ENCODE measurements at regions not wholly inside any gene's neighbourhood (a gene's known extent, or its start where the extent isn't known, plus 50 kb on each side); places are given as distances from the start of the nearest gene placed in this dataset.
"Not testable (repeated sequence)": the region's sequence is repeated elsewhere in the genome, so short reads cannot be mapped to it uniquely, and the experiment has no call there.

GRCh38 chr2:107132070-107132469, 246.1 kb upstream of the ST6GAL2 start:
- no peaks in the 10 kb centered on the region for H3K4me1 ChIP-seq
- no peaks in the 10 kb centered on the region for H3K27me3 ChIP-seq
- DNase-seq, result no peak
- no peak overlapping the region for H3K4me3 ChIP-seq
- no peaks in the 10 kb centered on the region for H3K36me3 ChIP-seq
- H3K9me3 ChIP-seq, result no peaks in the 10 kb centered on the region
- TF ChIP-seq CTCF (IDR thresholded peaks at IDR 0.05), result no peak
- no peak for TF ChIP-seq POLR2A (IDR thresholded peaks at IDR 0.05)
- no peak overlapping the region for H3K27ac ChIP-seq

- Histone ChIP-seq H3K27me3 (no peaks in the 10 kb centered on the region), H3K4me1 (no peaks in the 10 kb centered on the region), H3K27ac (no peak overlapping the region), H3K9me3 (no peaks in the 10 kb centered on the region), H3K4me3 (no peak overlapping the region), H3K36me3 (no peaks in the 10 kb centered on the region)
- no peak for DNase-seq
- TF ChIP-seq POLR2A (IDR thresholded peaks at IDR 0.05) (no peak), CTCF (IDR thresholded peaks at IDR 0.05) (no peak)
Measured at GRCh38 chr2:107132746-107133145, 246.8 kb upstream of the ST6GAL2 start.

- H3K36me3 ChIP-seq, result no peaks in the 10 kb centered on the region
- TF ChIP-seq CTCF (IDR thresholded peaks at IDR 0.05) (no peak), POLR2A (IDR thresholded peaks at IDR 0.05) (no peak)
- H3K4me1 ChIP-seq, result no peaks in the 10 kb centered on the region
- no peak overlapping the region for H3K4me3 ChIP-seq
- H3K27me3 ChIP-seq, result no peaks in the 10 kb centered on the region
- DNase-seq, result no peak
- no peaks in the 10 kb centered on the region for H3K9me3 ChIP-seq
- H3K27ac ChIP-seq, result no peak overlapping the region
Measured at GRCh38 chr2:107133412-107133811, 247.4 kb upstream of the ST6GAL2 start.

- Histone ChIP-seq H3K27me3 (no peaks in the 10 kb centered on the region), H3K4me3 (no peak overlapping the region), H3K36me3 (no peaks in the 10 kb centered on the region), H3K9me3 (no peaks in the 10 kb centered on the region), H3K4me1 (no peaks in the 10 kb centered on the region), H3K27ac (no peak overlapping the region)
- no peak for TF ChIP-seq CTCF (IDR thresholded peaks at IDR 0.05)
- no peak for TF ChIP-seq POLR2A (IDR thresholded peaks at IDR 0.05)
- no peak for DNase-seq
Measured at GRCh38 chr2:107136733-107137132, 250.8 kb upstream of the ST6GAL2 start.

- no peaks in the 10 kb centered on the region for H3K27me3 ChIP-seq
- no peak for DNase-seq
- TF ChIP-seq POLR2A (IDR thresholded peaks at IDR 0.05), result no peak
- TF ChIP-seq CTCF (IDR thresholded peaks at IDR 0.05), result no peak
- H3K36me3 ChIP-seq, result no peaks in the 10 kb centered on the region
- H3K4me3 ChIP-seq, result no peak overlapping the region
- no peaks in the 10 kb centered on the region for H3K9me3 ChIP-seq
- no peak overlapping the region for H3K27ac ChIP-seq
- H3K4me1 ChIP-seq, result no peaks in the 10 kb centered on the region
Measured at GRCh38 chr2:107137706-107138105, 251.7 kb upstream of the ST6GAL2 start.

- Histone ChIP-seq H3K9me3 (no peaks in the 10 kb centered on the region), H3K36me3 (no peaks in the 10 kb centered on the region), H3K27me3 (no peaks in the 10 kb centered on the region), H3K27ac (no peak overlapping the region), H3K4me3 (no peak overlapping the region), H3K4me1 (no peaks in the 10 kb centered on the region)
- no peak for DNase-seq
- TF ChIP-seq CTCF (IDR thresholded peaks at IDR 0.05), result no peak
- no peak for TF ChIP-seq POLR2A (IDR thresholded peaks at IDR 0.05)
Measured at GRCh38 chr2:107146181-107146580, 260.2 kb upstream of the ST6GAL2 start.

GRCh38 chr2:107146645-107147044, 260.7 kb upstream of the ST6GAL2 start:
- H3K4me3 ChIP-seq, H3K9me3 ChIP-seq, DNase-seq, H3K4me1 ChIP-seq, H3K27me3 ChIP-seq, H3K27ac ChIP-seq, H3K36me3 ChIP-seq: not testable (repeated sequence)
